WTC11 (cell line): ENCODE measurements at regions not wholly inside any gene's neighbourhood (a gene's known extent, or its start where the extent isn't known, plus 50 kb on each side); places are given as distances from the start of the nearest gene placed in this dataset.

ENCODE experiments used
- ATAC-seq: fragments of 200-7000 bp; cut with Tn5 transposase; 2 replicates; pipeline ENCODE4 v1.10.0; 2021; ENCODE audit warnings: mild to moderate bottlenecking, moderate library complexity
- CTCF ChIA-PET: fragments of 300-600 bp; sonication (Branson Sonifier 250); formaldehyde crosslinking; loops from one replicate; lab custom pipeline; 2021; ENCODE audit warnings: antibody characterized with exemption; lab: Charles Lee
- POLR2A ChIA-PET: fragments of 350-600 bp; sonication (Branson Sonifier 250); formaldehyde crosslinking; loops from one replicate; lab custom pipeline; 2021; ENCODE audit warnings: antibody characterized with exemption; lab: Charles Lee
- DNase-seq: peaks from one replicate; pipeline ENCODE4 v3.0.0; 2021; ENCODE audit warnings: low spot score
- H3K27ac Mint-ChIP-seq: 2 replicates; pipeline ENCODE4 v1.8.0; 2021; ENCODE audit warnings: mixed read lengths
- H3K27me3 Mint-ChIP-seq: 2 replicates; pipeline ENCODE4 v1.8.0; 2021; ENCODE audit warnings: low read depth, mild to moderate bottlenecking, moderate library complexity, mixed read lengths
- H3K36me3 Mint-ChIP-seq: 2 replicates; pipeline ENCODE4 v1.8.0; 2021; ENCODE audit warnings: mixed read lengths
- H3K4me1 Mint-ChIP-seq: 2 replicates; pipeline ENCODE4 v1.8.0; 2022; ENCODE audit warnings: mixed read lengths
- H3K4me3 Mint-ChIP-seq: 2 replicates; pipeline ENCODE4 v1.8.0; 2021; ENCODE audit warnings: mild to moderate bottlenecking, moderate library complexity, mixed read lengths
- H3K9me3 Mint-ChIP-seq: 2 replicates; pipeline ENCODE4 v1.8.0; 2021; ENCODE audit warnings: mixed read lengths
- GTF2I ChIP-seq: fragments of 250-450 bp; sonication (Bioruptor Pico); conservative IDR thresholded peaks from 2 replicates; pipeline ENCODE4 v1.4.0; 2021; ENCODE audit warnings: mild to moderate bottlenecking
- JUN ChIP-seq: sonication (generic); formaldehyde crosslinking; IDR thresholded peaks from 2 replicates; pipeline ENCODE4 v1.8.0; 2023; ENCODE audit warnings: mild to moderate bottlenecking, missing genetic modification reagents
- PRRX2 ChIP-seq: fragments of 250-450 bp; sonication (Bioruptor Pico); IDR thresholded peaks from 2 replicates; pipeline ENCODE4 v1.8.0; 2021; ENCODE audit warnings: mild to moderate bottlenecking
- SMAD4 ChIP-seq: sonication (generic); formaldehyde crosslinking; IDR thresholded peaks from 2 replicates; pipeline ENCODE4 v1.8.0; 2022; ENCODE audit warnings: mild to moderate bottlenecking, missing genetic modification reagents
- TEAD4 ChIP-seq: sonication (generic); formaldehyde crosslinking; IDR thresholded peaks from 2 replicates; pipeline ENCODE4 v1.8.0; 2022; ENCODE audit warnings: mild to moderate bottlenecking, missing genetic modification reagents
- ZNF232 ChIP-seq: sonication (generic); formaldehyde crosslinking; IDR thresholded peaks from 2 replicates; pipeline ENCODE4 v1.8.0; 2022; ENCODE audit warnings: mild to moderate bottlenecking, missing genetic modification reagents
- ZNF396 ChIP-seq: fragments of 250-450 bp; sonication (Bioruptor Pico); IDR thresholded peaks from 2 replicates; pipeline ENCODE4 v1.8.0; 2021; ENCODE audit warnings: mild to moderate bottlenecking, moderate library complexity, borderline replicate concordance
- TF ChIP-seq, protein P1 (sequence below): fragments of 250-450 bp; sonication (Bioruptor Pico); IDR thresholded peaks from 2 replicates; pipeline ENCODE4 v1.8.0; 2021; ENCODE audit warnings: mild to moderate bottlenecking
- TF ChIP-seq, protein P2 (sequence below): sonication (generic); formaldehyde crosslinking; IDR thresholded peaks from 2 replicates; pipeline ENCODE4 v1.8.1; 2023; ENCODE audit warnings: mild to moderate bottlenecking, missing genetic modification reagents, borderline replicate concordance
- TF ChIP-seq, protein P3 (sequence below): fragments of 250-450 bp; sonication (Bioruptor Pico); IDR thresholded peaks from 2 replicates; pipeline ENCODE4 v2.1.2; 2022; ENCODE audit warnings: mild to moderate bottlenecking, moderate library complexity
- TF ChIP-seq, protein P4 (sequence below): sonication (generic); formaldehyde crosslinking; conservative IDR thresholded peaks from 2 replicates; pipeline ENCODE4 v1.8.1; 2023; ENCODE audit warnings: mild to moderate bottlenecking, low read depth, missing genetic modification reagents, moderate library complexity
- TF ChIP-seq, protein P5 (sequence below): sonication (generic); formaldehyde crosslinking; IDR thresholded peaks from 2 replicates; pipeline ENCODE4 v1.8.1; 2022; ENCODE audit warnings: low read depth, missing genetic modification reagents, borderline replicate concordance

DNA sequence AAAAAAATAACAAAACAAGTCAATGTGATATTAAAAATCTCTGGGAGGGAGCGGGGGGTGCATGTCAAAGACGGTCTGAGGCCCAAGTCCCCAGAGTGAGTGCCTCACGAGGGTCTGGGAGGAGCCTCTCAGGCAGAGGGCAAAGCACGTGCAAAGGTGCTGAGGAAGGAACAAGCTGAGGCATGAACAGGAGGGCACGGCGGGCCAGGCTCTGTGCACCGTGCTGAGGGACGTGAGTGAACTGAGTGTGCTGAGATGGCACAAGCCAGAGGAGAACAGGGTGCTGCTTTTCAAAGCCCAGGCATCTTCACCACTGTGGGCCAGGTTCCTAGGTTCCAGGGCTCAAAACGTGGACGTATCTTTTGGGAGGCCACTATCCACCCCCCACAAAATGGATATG, 142.1 kb upstream of the PHACTR3 start (continued):
- TF ChIP-seq, protein P1, sequence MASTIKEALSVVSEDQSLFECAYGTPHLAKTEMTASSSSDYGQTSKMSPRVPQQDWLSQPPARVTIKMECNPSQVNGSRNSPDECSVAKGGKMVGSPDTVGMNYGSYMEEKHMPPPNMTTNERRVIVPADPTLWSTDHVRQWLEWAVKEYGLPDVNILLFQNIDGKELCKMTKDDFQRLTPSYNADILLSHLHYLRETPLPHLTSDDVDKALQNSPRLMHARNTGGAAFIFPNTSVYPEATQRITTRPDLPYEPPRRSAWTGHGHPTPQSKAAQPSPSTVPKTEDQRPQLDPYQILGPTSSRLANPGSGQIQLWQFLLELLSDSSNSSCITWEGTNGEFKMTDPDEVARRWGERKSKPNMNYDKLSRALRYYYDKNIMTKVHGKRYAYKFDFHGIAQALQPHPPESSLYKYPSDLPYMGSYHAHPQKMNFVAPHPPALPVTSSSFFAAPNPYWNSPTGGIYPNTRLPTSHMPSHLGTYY (CRISPR knock-in tag) = no peak
- TF ChIP-seq GTF2I (CRISPR knock-in tag) (no peak), JUN (CRISPR knock-in tag) (no peak), ZNF396 (CRISPR knock-in tag) (no peak), SMAD4 (CRISPR knock-in tag) (no peak), PRRX2 (CRISPR knock-in tag) (no peak)
- TF ChIP-seq, protein P2, sequence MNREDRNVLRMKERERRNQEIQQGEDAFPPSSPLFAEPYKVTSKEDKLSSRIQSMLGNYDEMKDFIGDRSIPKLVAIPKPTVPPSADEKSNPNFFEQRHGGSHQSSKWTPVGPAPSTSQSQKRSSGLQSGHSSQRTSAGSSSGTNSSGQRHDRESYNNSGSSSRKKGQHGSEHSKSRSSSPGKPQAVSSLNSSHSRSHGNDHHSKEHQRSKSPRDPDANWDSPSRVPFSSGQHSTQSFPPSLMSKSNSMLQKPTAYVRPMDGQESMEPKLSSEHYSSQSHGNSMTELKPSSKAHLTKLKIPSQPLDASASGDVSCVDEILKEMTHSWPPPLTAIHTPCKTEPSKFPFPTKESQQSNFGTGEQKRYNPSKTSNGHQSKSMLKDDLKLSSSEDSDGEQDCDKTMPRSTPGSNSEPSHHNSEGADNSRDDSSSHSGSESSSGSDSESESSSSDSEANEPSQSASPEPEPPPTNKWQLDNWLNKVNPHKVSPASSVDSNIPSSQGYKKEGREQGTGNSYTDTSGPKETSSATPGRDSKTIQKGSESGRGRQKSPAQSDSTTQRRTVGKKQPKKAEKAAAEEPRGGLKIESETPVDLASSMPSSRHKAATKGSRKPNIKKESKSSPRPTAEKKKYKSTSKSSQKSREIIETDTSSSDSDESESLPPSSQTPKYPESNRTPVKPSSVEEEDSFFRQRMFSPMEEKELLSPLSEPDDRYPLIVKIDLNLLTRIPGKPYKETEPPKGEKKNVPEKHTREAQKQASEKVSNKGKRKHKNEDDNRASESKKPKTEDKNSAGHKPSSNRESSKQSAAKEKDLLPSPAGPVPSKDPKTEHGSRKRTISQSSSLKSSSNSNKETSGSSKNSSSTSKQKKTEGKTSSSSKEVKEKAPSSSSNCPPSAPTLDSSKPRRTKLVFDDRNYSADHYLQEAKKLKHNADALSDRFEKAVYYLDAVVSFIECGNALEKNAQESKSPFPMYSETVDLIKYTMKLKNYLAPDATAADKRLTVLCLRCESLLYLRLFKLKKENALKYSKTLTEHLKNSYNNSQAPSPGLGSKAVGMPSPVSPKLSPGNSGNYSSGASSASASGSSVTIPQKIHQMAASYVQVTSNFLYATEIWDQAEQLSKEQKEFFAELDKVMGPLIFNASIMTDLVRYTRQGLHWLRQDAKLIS = no peak
- TF ChIP-seq, protein P3, sequence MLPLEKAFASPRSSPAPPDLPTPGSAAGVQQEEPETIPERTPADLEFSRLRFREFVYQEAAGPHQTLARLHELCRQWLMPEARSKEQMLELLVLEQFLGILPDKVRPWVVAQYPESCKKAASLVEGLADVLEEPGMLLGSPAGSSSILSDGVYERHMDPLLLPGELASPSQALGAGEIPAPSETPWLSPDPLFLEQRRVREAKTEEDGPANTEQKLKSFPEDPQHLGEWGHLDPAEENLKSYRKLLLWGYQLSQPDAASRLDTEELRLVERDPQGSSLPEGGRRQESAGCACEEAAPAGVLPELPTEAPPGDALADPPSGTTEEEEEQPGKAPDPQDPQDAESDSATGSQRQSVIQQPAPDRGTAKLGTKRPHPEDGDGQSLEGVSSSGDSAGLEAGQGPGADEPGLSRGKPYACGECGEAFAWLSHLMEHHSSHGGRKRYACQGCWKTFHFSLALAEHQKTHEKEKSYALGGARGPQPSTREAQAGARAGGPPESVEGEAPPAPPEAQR (CRISPR knock-in tag) = no peak
- TF ChIP-seq, protein P4, sequence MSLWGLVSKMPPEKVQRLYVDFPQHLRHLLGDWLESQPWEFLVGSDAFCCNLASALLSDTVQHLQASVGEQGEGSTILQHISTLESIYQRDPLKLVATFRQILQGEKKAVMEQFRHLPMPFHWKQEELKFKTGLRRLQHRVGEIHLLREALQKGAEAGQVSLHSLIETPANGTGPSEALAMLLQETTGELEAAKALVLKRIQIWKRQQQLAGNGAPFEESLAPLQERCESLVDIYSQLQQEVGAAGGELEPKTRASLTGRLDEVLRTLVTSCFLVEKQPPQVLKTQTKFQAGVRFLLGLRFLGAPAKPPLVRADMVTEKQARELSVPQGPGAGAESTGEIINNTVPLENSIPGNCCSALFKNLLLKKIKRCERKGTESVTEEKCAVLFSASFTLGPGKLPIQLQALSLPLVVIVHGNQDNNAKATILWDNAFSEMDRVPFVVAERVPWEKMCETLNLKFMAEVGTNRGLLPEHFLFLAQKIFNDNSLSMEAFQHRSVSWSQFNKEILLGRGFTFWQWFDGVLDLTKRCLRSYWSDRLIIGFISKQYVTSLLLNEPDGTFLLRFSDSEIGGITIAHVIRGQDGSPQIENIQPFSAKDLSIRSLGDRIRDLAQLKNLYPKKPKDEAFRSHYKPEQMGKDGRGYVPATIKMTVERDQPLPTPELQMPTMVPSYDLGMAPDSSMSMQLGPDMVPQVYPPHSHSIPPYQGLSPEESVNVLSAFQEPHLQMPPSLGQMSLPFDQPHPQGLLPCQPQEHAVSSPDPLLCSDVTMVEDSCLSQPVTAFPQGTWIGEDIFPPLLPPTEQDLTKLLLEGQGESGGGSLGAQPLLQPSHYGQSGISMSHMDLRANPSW (CRISPR knock-in tag) = no peak

DNA sequence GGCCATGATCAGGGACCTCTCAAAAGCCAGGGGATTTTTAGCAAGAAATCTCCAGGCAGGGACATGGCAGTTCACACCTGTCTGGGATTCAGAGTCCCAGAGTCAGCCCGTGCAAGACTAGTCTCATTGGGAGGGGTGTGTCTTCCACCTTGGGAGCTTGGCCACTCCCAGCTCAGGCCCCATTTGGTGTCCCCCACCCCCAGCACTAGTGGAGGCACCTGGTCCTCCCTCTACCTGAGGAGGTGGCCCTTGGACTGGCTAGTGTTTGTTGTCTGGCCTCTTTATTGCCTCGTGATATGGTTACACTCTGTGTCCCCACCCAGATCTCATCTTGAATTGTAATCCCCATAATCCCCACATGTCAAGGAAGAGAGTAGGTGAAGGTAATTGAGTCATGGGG, 140.8 kb upstream of the PHACTR3 start:
- Mint-ChIP-seq H3K27me3 (peaks cover 2% of the 10 kb centered on the region), H3K4me3 (no peak overlapping the region), H3K9me3 (no peaks in the 10 kb centered on the region)
- DNase-seq = no peak
- POLR2A ChIA-PET = no interaction called here
- TF ChIP-seq, protein P5, sequence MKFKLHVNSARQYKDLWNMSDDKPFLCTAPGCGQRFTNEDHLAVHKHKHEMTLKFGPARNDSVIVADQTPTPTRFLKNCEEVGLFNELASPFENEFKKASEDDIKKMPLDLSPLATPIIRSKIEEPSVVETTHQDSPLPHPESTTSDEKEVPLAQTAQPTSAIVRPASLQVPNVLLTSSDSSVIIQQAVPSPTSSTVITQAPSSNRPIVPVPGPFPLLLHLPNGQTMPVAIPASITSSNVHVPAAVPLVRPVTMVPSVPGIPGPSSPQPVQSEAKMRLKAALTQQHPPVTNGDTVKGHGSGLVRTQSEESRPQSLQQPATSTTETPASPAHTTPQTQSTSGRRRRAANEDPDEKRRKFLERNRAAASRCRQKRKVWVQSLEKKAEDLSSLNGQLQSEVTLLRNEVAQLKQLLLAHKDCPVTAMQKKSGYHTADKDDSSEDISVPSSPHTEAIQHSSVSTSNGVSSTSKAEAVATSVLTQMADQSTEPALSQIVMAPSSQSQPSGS (CRISPR knock-in tag) = no peak
- no peak for TF ChIP-seq TEAD4 (CRISPR knock-in tag)
- no peak for TF ChIP-seq ZNF232 (CRISPR knock-in tag)
- TF ChIP-seq, all 79 proteins: peak for 0
- CTCF ChIA-PET = interaction anchor here (0.8 kb wide), 1 partner anchor 33 kb away, joined by 3 read pairs; no protein-coding TSS in a partner anchor
- no peak for ATAC-seq
- no peaks in the 10 kb centered on the region for H3K36me3 Mint-ChIP-seq
- peaks cover 6% of the 10 kb centered on the region; the same call in 1 of the 2 replicates for H3K4me1 Mint-ChIP-seq
- no peak overlapping the region for H3K27ac Mint-ChIP-seq
